Heart left ventricle (tissue), 13 donors: ENCODE measurements at regions not wholly inside any gene's neighbourhood (a gene's known extent, or its start where the extent isn't known, plus 50 kb on each side); places are given as distances from the start of the nearest gene placed in this dataset.

ENCODE experiments used
- CTCF ChIP-seq, 12 donors: fragments of 200-600 bp; sonication (generic) in 4 of 12; IDR thresholded peaks; one replicate each; pipeline versions ENCODE4 v1.5.0 to v1.8.0; 2018 to 2022; ENCODE audit warnings: antibody characterized with exemption in 12 of 12, mild to moderate bottlenecking in 5 of 12
- POLR2A ChIP-seq, 2 donors: fragments of 450-650 bp; IDR thresholded peaks; one replicate each; pipeline ENCODE4 v1.6.1; 2017; ENCODE audit warnings: antibody characterized with exemption in 2 of 2, mild to moderate bottlenecking in 2 of 2, moderate library complexity in 2 of 2
- donor health status: ischemic (EF 13 %, LVEDD 7.1; RV severe dilation, severe dysfunction).
- donor health status: DM: no; HTN: yes; CAD: no.
- donor health status: DM: no; HTN: no; CAD: no.
- donor health status: ischemic (EF 25% LVEDD 6.9; RV normal size, moderate dysfunction).
- donor health status: ischemic (EF 25% LVEDD 5.7; RV mildly dilated, moderate dysfunction).
- donor health status: ischemic (EF 35%, LVEDD 5.7; RV mildly dilated, moderate dysfunction).
- donor health status: nonischemic (EF 11% LVEDD 7.7; RV severe dilation, severe dysfunction).
- donor health status: DM: yes; HTN: yes; CAD: no.
- donor health status: PGD.
- donor health status: ischemic (EF 29% LVEDD 5.4; RV normal size, mild dysfunction).
- donor health status: nonischemic (EF 23%, LVEDD 6.1; RV moderate dilation, normal function).

GRCh38 chr15:67006083-67007065 is 59.0 kb upstream of the SMAD3 start:
- TF ChIP-seq CTCF (IDR thresholded peaks at IDR 0.05), result no peak
- no peak for TF ChIP-seq POLR2A (IDR thresholded peaks at IDR 0.05)
